IMR-90 (cell line): ENCODE measurements at regions not wholly inside any gene's neighbourhood (a gene's known extent, or its start where the extent isn't known, plus 50 kb on each side); places are given as distances from the start of the nearest gene placed in this dataset.

Experiments
- CTCF ChIP-seq: conservative IDR thresholded peaks from 2 replicates; pipeline ENCODE4 v1.5.1; 2012; ENCODE audit warnings: mild to moderate bottlenecking, low read depth, low read length, improper control_type of control experiment
- FOS ChIP-seq: fragments of 150-350 bp; IDR thresholded peaks from 2 replicates; pipeline ENCODE4 v1.6.1; 2016; ENCODE audit warnings: low read depth, low read length
- POLR2A ChIP-seq: IDR thresholded peaks from 2 replicates; pipeline ENCODE4 v1.6.1; 2012; ENCODE audit warnings: mild to moderate bottlenecking, low read depth, low read length

GRCh38 chr6:1052262-1052661 is 259.6 kb upstream of the FOXQ1 start:
- TF ChIP-seq POLR2A (no peak), CTCF (no peak), FOS (no peak)
